ENCODE measurements at regions not wholly inside any gene's neighbourhood (a gene's known extent, or its start where the extent isn't known, plus 50 kb on each side); places are given as distances from the start of the nearest gene placed in this dataset.
"Not testable (repeated sequence)": the region's sequence is repeated elsewhere in the genome, so short reads cannot be mapped to it uniquely, and the experiment has no call there.

DNA sequence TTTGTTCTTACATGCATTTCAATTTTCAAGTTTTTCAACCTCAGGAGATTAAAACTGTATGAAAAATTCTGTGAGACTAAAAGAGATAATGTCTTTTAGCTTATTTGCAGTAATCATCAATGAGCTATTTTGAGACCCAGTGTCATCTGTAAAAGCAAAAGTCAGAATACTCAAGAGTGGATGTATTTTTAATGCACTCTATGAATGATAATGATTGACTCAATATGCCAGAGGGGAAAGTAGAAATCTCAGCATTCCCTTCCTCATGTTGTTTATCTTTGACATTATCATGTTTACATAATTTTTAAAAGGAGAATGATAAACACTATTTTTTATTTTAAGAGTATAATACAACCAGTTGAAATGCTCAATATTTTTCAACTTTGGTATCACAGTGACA lies 162.1 kb downstream of the MMUT start:
- peaks cover 0 to 2% (median 0%) of the 10 kb centered on the region in 4 donors for H3K36me3 ChIP-seq
- no peaks in the 10 kb centered on the region for H3K27me3 ChIP-seq
- DNase-seq, result no peak
- H3K4me1 ChIP-seq, result no peaks in the 10 kb centered on the region
- TF ChIP-seq POLR2AphosphoS5 (IDR thresholded peaks at IDR 0.05), result no peak
- no peak for TF ChIP-seq POLR2A (IDR thresholded peaks at IDR 0.05)
- TF ChIP-seq, protein P1, sequence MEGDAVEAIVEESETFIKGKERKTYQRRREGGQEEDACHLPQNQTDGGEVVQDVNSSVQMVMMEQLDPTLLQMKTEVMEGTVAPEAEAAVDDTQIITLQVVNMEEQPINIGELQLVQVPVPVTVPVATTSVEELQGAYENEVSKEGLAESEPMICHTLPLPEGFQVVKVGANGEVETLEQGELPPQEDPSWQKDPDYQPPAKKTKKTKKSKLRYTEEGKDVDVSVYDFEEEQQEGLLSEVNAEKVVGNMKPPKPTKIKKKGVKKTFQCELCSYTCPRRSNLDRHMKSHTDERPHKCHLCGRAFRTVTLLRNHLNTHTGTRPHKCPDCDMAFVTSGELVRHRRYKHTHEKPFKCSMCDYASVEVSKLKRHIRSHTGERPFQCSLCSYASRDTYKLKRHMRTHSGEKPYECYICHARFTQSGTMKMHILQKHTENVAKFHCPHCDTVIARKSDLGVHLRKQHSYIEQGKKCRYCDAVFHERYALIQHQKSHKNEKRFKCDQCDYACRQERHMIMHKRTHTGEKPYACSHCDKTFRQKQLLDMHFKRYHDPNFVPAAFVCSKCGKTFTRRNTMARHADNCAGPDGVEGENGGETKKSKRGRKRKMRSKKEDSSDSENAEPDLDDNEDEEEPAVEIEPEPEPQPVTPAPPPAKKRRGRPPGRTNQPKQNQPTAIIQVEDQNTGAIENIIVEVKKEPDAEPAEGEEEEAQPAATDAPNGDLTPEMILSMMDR (IDR thresholded peaks at IDR 0.05), result no peak
- no peak for TF ChIP-seq EP300 (IDR thresholded peaks at IDR 0.05; ENCODE audit: low read depth)
- H3K4me3 ChIP-seq, result no peak overlapping the region
- no peaks in the 10 kb centered on the region for H3K9me3 ChIP-seq
- intact Hi-C loops (cut with DNase I; ENCODE audit: low total_unique reads), result no loop called here
- no peak overlapping the region for H3K27ac ChIP-seq
- in situ Hi-C loops (cut with MboI; ENCODE audit: low pct_ligation_motif_present in 1 of 4, low pct_unique_long_range_greater_than_20kb in 1 of 4, low sequenced_read_pairs in 3 of 4), result no loop called here

DNA sequence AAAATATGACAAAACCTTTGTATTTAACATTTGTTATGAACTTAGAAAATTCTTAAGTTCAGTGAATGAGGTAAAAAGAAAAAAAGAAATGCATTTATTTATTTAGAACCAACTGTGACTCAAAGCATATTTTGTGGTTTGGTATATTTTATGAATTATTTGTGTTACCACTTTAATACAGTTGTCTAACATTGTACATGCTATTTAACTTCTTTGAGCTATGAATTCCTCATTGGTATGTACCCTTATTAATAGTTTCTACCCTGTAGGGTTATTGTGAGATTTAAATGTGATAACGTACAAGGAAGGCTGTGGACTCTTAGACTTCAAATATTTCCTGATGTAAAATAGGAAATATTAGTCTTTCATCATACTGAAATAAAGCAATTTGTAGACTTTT lies 162.6 kb downstream of the MMUT start:
- Histone ChIP-seq H3K27me3 (no peaks in the 10 kb centered on the region), H3K36me3 (peaks cover 0 to 2% (median 0%) of the 10 kb centered on the region in 4 donors), H3K4me3 (no peak overlapping the region), H3K27ac (no peak overlapping the region), H3K4me1 (no peaks in the 10 kb centered on the region), H3K9me3 (no peaks in the 10 kb centered on the region)
- 60 to 76% methylated on average over 1 of the region's 1 CpG for WGBS, 2 donors (ENCODE audit: low coverage in 1 of 2)
- intact Hi-C loops (cut with DNase I; ENCODE audit: low total_unique reads), result no loop called here
- TF ChIP-seq, protein P1 (IDR thresholded peaks at IDR 0.05), result no peak
- TF ChIP-seq EP300 (IDR thresholded peaks at IDR 0.05; ENCODE audit: low read depth), result no peak
- TF ChIP-seq POLR2A (IDR thresholded peaks at IDR 0.05), result no peak
- no peak for TF ChIP-seq POLR2AphosphoS5 (IDR thresholded peaks at IDR 0.05)
- no peak for DNase-seq
- in situ Hi-C loops (cut with MboI; ENCODE audit: low pct_ligation_motif_present in 1 of 4, low pct_unique_long_range_greater_than_20kb in 1 of 4, low sequenced_read_pairs in 3 of 4), result no loop called here

DNA sequence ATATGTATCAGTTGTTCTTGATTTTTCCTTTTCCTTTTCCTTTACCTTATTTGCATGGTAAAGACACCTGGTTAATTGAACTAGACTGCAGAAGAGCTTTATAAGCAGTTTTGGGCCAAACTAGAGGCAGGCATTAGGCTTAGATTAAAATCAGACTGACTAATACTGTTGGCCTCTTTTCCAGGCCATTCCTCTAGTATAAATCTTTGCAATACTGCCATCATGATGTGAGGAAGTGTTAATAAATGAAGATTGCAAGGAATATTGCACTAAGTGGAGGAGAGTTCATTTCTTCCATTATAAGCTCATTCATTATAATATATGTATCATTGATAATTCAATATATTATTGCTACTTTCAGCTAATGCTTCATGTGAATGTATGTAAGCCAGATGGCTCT lies 163.8 kb downstream of the MMUT start:
- no peak for DNase-seq
- TF ChIP-seq, protein P1 (IDR thresholded peaks at IDR 0.05), result no peak
- no peak for TF ChIP-seq POLR2A (IDR thresholded peaks at IDR 0.05)
- TF ChIP-seq POLR2AphosphoS5 (IDR thresholded peaks at IDR 0.05), result no peak
- no peak for TF ChIP-seq EP300 (IDR thresholded peaks at IDR 0.05; ENCODE audit: low read depth)
- no peaks in the 10 kb centered on the region for H3K27me3 ChIP-seq
- H3K4me3 ChIP-seq, result no peak overlapping the region
- in situ Hi-C loops (cut with MboI; ENCODE audit: low pct_ligation_motif_present in 1 of 4, low pct_unique_long_range_greater_than_20kb in 1 of 4, low sequenced_read_pairs in 3 of 4), result no loop called here
- no peaks in the 10 kb centered on the region for H3K9me3 ChIP-seq
- intact Hi-C loops (cut with DNase I; ENCODE audit: low total_unique reads), result no loop called here
- H3K27ac ChIP-seq, result no peak overlapping the region
- H3K36me3 ChIP-seq, result peaks cover 0 to 2% (median 0%) of the 10 kb centered on the region in 4 donors
- H3K4me1 ChIP-seq, result no peaks in the 10 kb centered on the region

DNA sequence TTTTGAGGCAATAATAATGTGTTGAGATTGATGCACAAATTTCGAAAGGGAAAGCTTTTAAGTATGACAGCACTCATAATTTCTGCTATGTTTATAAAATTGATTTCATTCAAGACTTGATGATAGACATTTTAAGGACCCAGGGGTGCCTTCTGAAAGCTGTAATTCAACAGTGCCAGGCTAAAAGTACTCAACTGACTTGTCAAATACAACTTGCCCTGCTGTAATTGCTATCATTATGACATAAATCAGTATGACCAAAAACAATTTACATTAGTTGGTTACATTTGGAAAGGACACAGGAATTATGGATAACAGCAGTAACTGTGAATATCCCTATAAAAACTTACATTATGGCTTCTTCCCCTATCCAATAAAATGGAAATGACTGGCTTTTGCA lies 178.9 kb downstream of the MMUT start:
- intact Hi-C loops (cut with DNase I; ENCODE audit: low total_unique reads) (no loop called here), in situ Hi-C loops (cut with MboI; ENCODE audit: low pct_ligation_motif_present in 1 of 4, low pct_unique_long_range_greater_than_20kb in 1 of 4, low sequenced_read_pairs in 3 of 4) (no loop called here)
- DNase-seq, result no peak
- WGBS, 2 donors (ENCODE audit: low coverage in 1 of 2), result 27 to 29% methylated on average over 1 of the region's 1 CpG
- Histone ChIP-seq H3K27me3 (no peaks in the 10 kb centered on the region), H3K27ac (no peak overlapping the region), H3K4me3 (no peak overlapping the region), H3K9me3 (no peaks in the 10 kb centered on the region), H3K36me3 (no peaks in the 10 kb centered on the region), H3K4me1 (no peaks in the 10 kb centered on the region)
- TF ChIP-seq, protein P1 (IDR thresholded peaks at IDR 0.05), result no peak
- TF ChIP-seq EP300 (IDR thresholded peaks at IDR 0.05; ENCODE audit: low read depth) (no peak), POLR2A (IDR thresholded peaks at IDR 0.05) (no peak), POLR2AphosphoS5 (IDR thresholded peaks at IDR 0.05) (no peak)

DNA sequence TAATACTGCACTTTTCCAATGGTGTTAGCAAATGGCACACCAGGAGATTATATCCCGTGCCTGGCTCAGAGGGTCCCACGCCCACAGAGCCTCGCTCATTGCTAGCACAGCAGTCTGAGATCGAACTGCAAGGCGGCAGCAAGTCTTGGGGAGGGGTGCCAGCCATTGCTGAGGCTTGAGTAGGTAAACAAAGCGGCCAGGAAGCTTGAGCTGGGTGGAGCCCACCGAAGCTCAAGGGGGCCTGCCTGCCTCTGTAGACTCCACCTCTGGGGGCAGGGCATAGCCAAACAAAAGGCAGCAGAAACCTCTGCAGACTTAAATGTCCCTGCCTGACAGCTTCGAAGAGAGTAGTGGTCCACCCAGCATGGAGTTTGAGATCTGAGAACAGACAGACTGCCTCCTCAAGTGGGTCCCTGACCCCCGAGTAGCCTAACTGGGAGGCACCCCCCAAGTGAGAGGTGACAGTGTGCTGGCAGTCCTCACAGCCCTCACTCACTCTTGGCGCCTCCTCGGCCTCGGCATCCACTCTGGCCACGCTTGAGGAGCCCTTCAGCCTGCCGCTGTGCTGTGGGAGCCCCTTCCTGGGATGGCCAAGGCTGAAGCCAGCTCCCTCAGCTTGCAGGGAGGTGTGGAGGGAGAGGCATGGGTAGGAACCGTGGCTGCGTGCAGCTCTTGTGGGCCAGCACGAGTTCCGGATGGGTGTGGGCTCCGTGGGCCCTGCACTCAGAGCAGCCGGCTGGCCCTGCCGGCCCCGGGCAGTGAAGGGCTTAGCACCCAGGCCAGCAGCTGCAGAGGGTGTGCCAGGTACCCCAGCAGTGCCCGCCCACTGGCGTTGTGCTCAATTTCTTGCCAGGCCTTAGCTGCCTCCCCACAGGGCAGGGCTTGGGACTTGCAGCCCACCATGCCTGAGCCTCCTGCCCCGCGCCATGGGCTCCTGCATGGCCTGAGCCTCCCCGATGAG lies 188.0 kb downstream of the MMUT start:
- 67 to 100% methylated on average over 1 to 13 of the region's 27 CpGs for WGBS, 2 donors (ENCODE audit: low coverage in 1 of 2)
- H3K4me1 ChIP-seq; H3K27ac ChIP-seq; H3K36me3 ChIP-seq; H3K4me3 ChIP-seq; in situ Hi-C loops (cut with MboI; ENCODE audit: low pct_ligation_motif_present in 1 of 4, low pct_unique_long_range_greater_than_20kb in 1 of 4, low sequenced_read_pairs in 3 of 4); H3K27me3 ChIP-seq; DNase-seq; intact Hi-C loops (cut with DNase I; ENCODE audit: low total_unique reads); H3K9me3 ChIP-seq: not testable (repeated sequence)
